ENCODE measurements at regions not wholly inside any gene's neighbourhood (a gene's known extent, or its start where the extent isn't known, plus 50 kb on each side); places are given as distances from the start of the nearest gene placed in this dataset.

DNA sequence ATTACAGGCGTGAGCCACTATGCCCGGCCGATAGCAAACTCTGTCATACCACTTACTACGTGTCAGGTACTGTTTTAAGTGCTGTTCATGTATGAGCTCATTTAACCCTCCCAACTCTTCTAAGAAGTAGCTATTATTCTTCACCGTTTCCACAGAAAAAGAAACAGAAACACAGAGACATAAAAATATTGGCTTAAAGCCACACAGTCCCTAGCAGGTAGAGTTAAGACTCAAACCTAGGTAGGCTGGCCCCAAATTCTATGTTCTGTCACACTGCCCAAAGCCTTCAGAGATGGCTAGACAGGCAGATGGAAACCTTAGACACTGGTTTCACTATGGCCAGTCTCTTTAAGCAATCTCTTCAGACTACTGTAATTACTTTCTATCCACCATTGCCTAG, 149.8 kb upstream of the KCNMB2 start:
- TF ChIP-seq, protein P1, sequence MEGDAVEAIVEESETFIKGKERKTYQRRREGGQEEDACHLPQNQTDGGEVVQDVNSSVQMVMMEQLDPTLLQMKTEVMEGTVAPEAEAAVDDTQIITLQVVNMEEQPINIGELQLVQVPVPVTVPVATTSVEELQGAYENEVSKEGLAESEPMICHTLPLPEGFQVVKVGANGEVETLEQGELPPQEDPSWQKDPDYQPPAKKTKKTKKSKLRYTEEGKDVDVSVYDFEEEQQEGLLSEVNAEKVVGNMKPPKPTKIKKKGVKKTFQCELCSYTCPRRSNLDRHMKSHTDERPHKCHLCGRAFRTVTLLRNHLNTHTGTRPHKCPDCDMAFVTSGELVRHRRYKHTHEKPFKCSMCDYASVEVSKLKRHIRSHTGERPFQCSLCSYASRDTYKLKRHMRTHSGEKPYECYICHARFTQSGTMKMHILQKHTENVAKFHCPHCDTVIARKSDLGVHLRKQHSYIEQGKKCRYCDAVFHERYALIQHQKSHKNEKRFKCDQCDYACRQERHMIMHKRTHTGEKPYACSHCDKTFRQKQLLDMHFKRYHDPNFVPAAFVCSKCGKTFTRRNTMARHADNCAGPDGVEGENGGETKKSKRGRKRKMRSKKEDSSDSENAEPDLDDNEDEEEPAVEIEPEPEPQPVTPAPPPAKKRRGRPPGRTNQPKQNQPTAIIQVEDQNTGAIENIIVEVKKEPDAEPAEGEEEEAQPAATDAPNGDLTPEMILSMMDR (IDR thresholded peaks at IDR 0.05): no peak
- no peak for TF ChIP-seq POLR2A (IDR thresholded peaks at IDR 0.05)
